K562 (cell line): ENCODE measurements at regions not wholly inside any gene's neighbourhood (a gene's known extent, or its start where the extent isn't known, plus 50 kb on each side); places are given as distances from the start of the nearest gene placed in this dataset.

Experiments used
- ATAC-seq: fragments of 200-7000 bp; cut with Tn5 transposase; 3 replicates; pipeline ENCODE4 v1.9.1; 2020; ENCODE audit warnings: moderate library complexity
- BruUV-seq: library from RNA; stranded (reverse); fragments of 400-500 nt; replicated peaks from 2 replicates; lab custom pipeline; 2021; lab: Mats Ljungman, UMichigan
- CTCF ChIA-PET: fragments of 300-600 bp; formaldehyde crosslinking; extraction: SDS; loops from one replicate; lab custom pipeline; 2021; ENCODE audit warnings: low intra/inter-chr PET ratio; lab: Yijun Ruan, JAX
- POLR2A ChIA-PET: fragments of 300-600, 350-650 bp; sonication (Branson Sonifier 250); formaldehyde crosslinking; extraction: SDS; loops from one replicate; lab custom pipeline; 2021; ENCODE audit warnings: antibody characterized with exemption, inconsistent platforms; lab: Yijun Ruan, JAX
- DNase-seq, 4 experiments: peaks; one replicate each; pipeline versions ENCODE4 v3.0.0 to v3.0.0-alpha.2; 2011 to 2018; ENCODE audit warnings: low spot score in 3 of 4, mixed read lengths in 3 of 4; ENCODE audit errors: extremely low read depth in 1 of 4
- FAIRE-seq: peaks from 2 replicates; lab custom pipeline; 2011; peaks lifted over from hg19 to GRCh38; lab: Jason Lieb, UNC
- H2AFZ ChIP-seq: 2 replicates; pipeline ENCODE4 v1.6.0; 2011; ENCODE audit warnings: low read depth, low read length, control low read depth, inconsistent platforms
- H3K27ac ChIP-seq: fragments of 200-600 bp; 3 replicates; pipeline ENCODE4 v1.8.0; 2011; ENCODE audit warnings: low read depth, mild to moderate bottlenecking, control low read depth, inconsistent platforms, low read length, moderate library complexity, mixed read lengths; ENCODE audit errors: extremely low read depth
- H3K27me3 ChIP-seq, 2 experiments: fragments of 300-600 bp in 1 of 2; 2 replicates in 1 of 2; 3 replicates in 1 of 2; pipeline versions ENCODE4 v1.6.0 to v1.8.0; 2011; ENCODE audit warnings: inconsistent platforms in 2 of 2, low read length in 2 of 2, mild to moderate bottlenecking in 1 of 2, mixed read lengths in 1 of 2, moderate library complexity in 1 of 2; ENCODE audit not compliant: control insufficient read depth in 2 of 2, insufficient read depth in 2 of 2
- H3K36me3 ChIP-seq: fragments of 300-600 bp; 3 replicates; pipeline ENCODE4 v1.8.0; 2011; ENCODE audit warnings: mild to moderate bottlenecking, low read length, inconsistent platforms; ENCODE audit not compliant: control insufficient read depth, insufficient read depth
- H3K4me1 ChIP-seq, 2 experiments: fragments of 200-600 bp in 1 of 2; replicated peaks in 1 of 2; 2 replicates in 1 of 2; 3 replicates in 1 of 2; pipeline versions ENCODE4 v1.5.1 to v1.8.0; 2011; ENCODE audit warnings: inconsistent platforms in 2 of 2, low read length in 2 of 2, mild to moderate bottlenecking in 1 of 2, mixed read lengths in 1 of 2, moderate library complexity in 1 of 2; ENCODE audit not compliant: control insufficient read depth in 2 of 2, insufficient read depth in 2 of 2
- H3K4me2 ChIP-seq: 2 replicates; pipeline ENCODE4 v1.6.1; 2011; ENCODE audit warnings: low read length, control low read depth, inconsistent platforms, mixed read lengths; ENCODE audit not compliant: insufficient read depth
- H3K4me3 ChIP-seq: fragments of 200-600 bp; sonication (generic), shearing (Covaris generic); 2 replicates; pipeline ENCODE4 v1.5.1; 2016; ENCODE audit warnings: control low read depth, inconsistent platforms
- H3K79me2 ChIP-seq: fragments of 200-600 bp; 3 replicates; pipeline ENCODE4 v1.8.0; 2011; ENCODE audit warnings: low read length, inconsistent platforms; ENCODE audit not compliant: control insufficient read depth, insufficient read depth
- H3K9ac ChIP-seq, 2 experiments: 2 replicates each; pipeline versions ENCODE4 v1.6.0 to v1.6.1; 2011; ENCODE audit warnings: low read depth in 2 of 2, low read length in 2 of 2, control low read depth in 1 of 2, inconsistent platforms in 1 of 2, mild to moderate bottlenecking in 1 of 2, mixed read lengths in 1 of 2; ENCODE audit not compliant: insufficient read depth in 1 of 2
- H3K9me1 ChIP-seq: one replicate; pipeline ENCODE4 v1.6.0; 2011; ENCODE audit warnings: inconsistent platforms, mild to moderate bottlenecking, low read length, moderate library complexity; ENCODE audit not compliant: control insufficient read depth, insufficient read depth
- H3K9me3 ChIP-seq: replicated peaks from 2 replicates; pipeline ENCODE4 v1.5.1; 2011; ENCODE audit warnings: low read depth, low read length, inconsistent platforms; ENCODE audit not compliant: control insufficient read depth, insufficient read depth
- H4K20me1 ChIP-seq: replicated peaks from 2 replicates; pipeline ENCODE4 v1.6.1; 2011; ENCODE audit warnings: low read length, inconsistent platforms, mixed read lengths; ENCODE audit not compliant: control insufficient read depth, insufficient read depth
- CHD7 ChIP-seq: fragments of 200-600 bp; sonication (generic); IDR thresholded peaks from one replicate; pipeline ENCODE4 v1.6.1; 2012; ENCODE audit warnings: mild to moderate bottlenecking, low read depth, low read length, inconsistent platforms
- NR0B1 ChIP-seq: fragments of 450-650 bp; IDR thresholded peaks from one replicate; pipeline ENCODE4 v1.6.1; 2018; ENCODE audit warnings: mild to moderate bottlenecking, moderate library complexity; ENCODE audit not compliant: partially characterized antibody
- TCF3 ChIP-seq: sonication (generic); formaldehyde crosslinking; IDR thresholded peaks from 2 replicates; pipeline ENCODE4 v1.4.0; 2020; ENCODE audit warnings: mild to moderate bottlenecking, missing genetic modification reagents
- ZNF395 ChIP-seq: fragments of 200-800 bp; sonication (Bioruptor generic); IDR thresholded peaks from 2 replicates; pipeline ENCODE4 v1.6.1; 2017; ENCODE audit warnings: missing genetic modification characterization, missing compliant biosample characterization
- WGBS: fragments of 100-300 bp; shearing (Covaris generic); methylation state at CpG from one replicate; pipeline ENCODE4 v1.1.6; 2016; ENCODE audit warnings: low coverage, mixed read lengths; ENCODE audit not compliant: insufficient coverage; ENCODE audit errors: missing lambda C conversion rate; 5-methylcytosine and 5-hydroxymethylcytosine counted together
- in situ Hi-C: fragments of 300-500 bp; cut with MboI; formaldehyde crosslinking; loops from 4 replicates; pipeline ENCODE4 v1.15.0; 2018; ENCODE audit warnings: inconsistent platforms, mixed read lengths
- intact Hi-C: fragments of 100-400 bp; cut with micrococcal nuclease; formaldehyde crosslinking; loops from 2 replicates; pipeline ENCODE4 v1.14.2; 2022

GRCh38 chrX:13254870-13255269 lies 65.0 kb downstream of the ATXN3L start:
- Histone ChIP-seq H4K20me1 (no peaks in the 10 kb centered on the region), H3K27me3 (no peaks in the 10 kb centered on the region), H3K4me3 (no peak overlapping the region), H3K4me2 (no peak overlapping the region; the same call in 1 of the 2 replicates), H3K9me3 (peaks cover 8% of the 10 kb centered on the region), H3K4me1 (peaks cover 0 to 24% of the 10 kb centered on the region in 2 experiments; a peak in 3 of 5 replicates), H2AFZ (peak overlapping the region; percentile 90), H3K9me1 (no peaks in the 10 kb centered on the region), H3K79me2 (no peaks in the 10 kb centered on the region), H3K27ac (peak overlapping the region; percentile 73), H3K36me3 (no peaks in the 10 kb centered on the region; the same call in 2 of the 3 replicates), H3K9ac (peak overlapping the region in 1 of 2 experiments; percentile 57; a peak in 2 of 4 replicates)
- in situ Hi-C loops = no loop called here
- CTCF ChIA-PET = no interaction called here
- no TSS peak for BruUV-seq
- DNase-seq (no peak), FAIRE-seq (no peak), ATAC-seq (no peak; the same call in 2 of the 3 replicates)
- WGBS = 93% methylated on average over 3 of the region's 3 CpGs
- TF ChIP-seq TCF3 (no peak), CHD7 (no peak), NR0B1 (no peak), ZNF395 (0 out of 2 replicates have a peak, but pooled peaks have one; percentile 11)
- POLR2A ChIA-PET = interaction anchor here (0.8 to 2.4 kb wide), 6 partner anchors 8 to 276 kb away, joined by 3 to 8 read pairs (median 3); no protein-coding TSS in a partner anchor
- intact Hi-C loops = no loop called here
